ENCODE measurements at regions not wholly inside any gene's neighbourhood (a gene's known extent, or its start where the extent isn't known, plus 50 kb on each side); places are given as distances from the start of the nearest gene placed in this dataset.

- Mint-ChIP-seq H3K4me3 (ENCODE audit: unreplicated experiment) (no peak overlapping the region), H3K27ac (ENCODE audit: unreplicated experiment) (no peak overlapping the region), H3K36me3 (ENCODE audit: unreplicated experiment) (no peaks in the 10 kb centered on the region), H3K9me3 (ENCODE audit: unreplicated experiment) (no peaks in the 10 kb centered on the region), H3K4me1 (ENCODE audit: low read depth, unreplicated experiment) (no peaks in the 10 kb centered on the region), H3K27me3 (ENCODE audit: unreplicated experiment) (no peaks in the 10 kb centered on the region)
- no peak for DNase-seq
- no peak for TF ChIP-seq CTCF (IDR thresholded peaks at IDR 0.05; ENCODE audit: partially characterized antibody, unreplicated experiment)
These were observed 487.4 kb downstream of the NR2F2 start for GRCh38 chr15:96817900-96818299.

- H3K27ac Mint-ChIP-seq (ENCODE audit: unreplicated experiment): no peak overlapping the region
- H3K4me1 Mint-ChIP-seq (ENCODE audit: low read depth, unreplicated experiment): no peaks in the 10 kb centered on the region
- no peak overlapping the region for H3K4me3 Mint-ChIP-seq (ENCODE audit: unreplicated experiment)
- no peaks in the 10 kb centered on the region for H3K9me3 Mint-ChIP-seq (ENCODE audit: unreplicated experiment)
- no peaks in the 10 kb centered on the region for H3K36me3 Mint-ChIP-seq (ENCODE audit: unreplicated experiment)
- no peak for TF ChIP-seq CTCF (IDR thresholded peaks at IDR 0.05; ENCODE audit: partially characterized antibody, unreplicated experiment)
- no peaks in the 10 kb centered on the region for H3K27me3 Mint-ChIP-seq (ENCODE audit: unreplicated experiment)
- no peak for DNase-seq
These were observed 488.4 kb downstream of the NR2F2 start for GRCh38 chr15:96818861-96819260.

- no peaks in the 10 kb centered on the region for H3K27me3 Mint-ChIP-seq (ENCODE audit: unreplicated experiment)
- H3K36me3 Mint-ChIP-seq (ENCODE audit: unreplicated experiment): no peaks in the 10 kb centered on the region
- TF ChIP-seq CTCF (IDR thresholded peaks at IDR 0.05; ENCODE audit: partially characterized antibody, unreplicated experiment): no peak
- no peak overlapping the region for H3K4me3 Mint-ChIP-seq (ENCODE audit: unreplicated experiment)
- no peak overlapping the region for H3K27ac Mint-ChIP-seq (ENCODE audit: unreplicated experiment)
- H3K4me1 Mint-ChIP-seq (ENCODE audit: low read depth, unreplicated experiment): no peaks in the 10 kb centered on the region
- DNase-seq: no peak
- no peaks in the 10 kb centered on the region for H3K9me3 Mint-ChIP-seq (ENCODE audit: unreplicated experiment)
These were observed 497.5 kb downstream of the NR2F2 start for GRCh38 chr15:96827981-96828380.

- no peak overlapping the region for H3K27ac Mint-ChIP-seq (ENCODE audit: unreplicated experiment)
- peaks cover 1% of the 10 kb centered on the region for H3K9me3 Mint-ChIP-seq (ENCODE audit: unreplicated experiment)
- H3K4me1 Mint-ChIP-seq (ENCODE audit: low read depth, unreplicated experiment): no peaks in the 10 kb centered on the region
- no peak overlapping the region for H3K4me3 Mint-ChIP-seq (ENCODE audit: unreplicated experiment)
- H3K27me3 Mint-ChIP-seq (ENCODE audit: unreplicated experiment): no peaks in the 10 kb centered on the region
- no peak for TF ChIP-seq CTCF (IDR thresholded peaks at IDR 0.05; ENCODE audit: partially characterized antibody, unreplicated experiment)
- peaks cover 13% of the 10 kb centered on the region for H3K36me3 Mint-ChIP-seq (ENCODE audit: unreplicated experiment)
- DNase-seq: no peak
These were observed 506.9 kb downstream of the NR2F2 start for GRCh38 chr15:96837241-96837970.

- Mint-ChIP-seq H3K9me3 (ENCODE audit: unreplicated experiment) (peaks cover 1% of the 10 kb centered on the region), H3K4me1 (ENCODE audit: low read depth, unreplicated experiment) (no peaks in the 10 kb centered on the region), H3K36me3 (ENCODE audit: unreplicated experiment) (peaks cover 15% of the 10 kb centered on the region), H3K27ac (ENCODE audit: unreplicated experiment) (no peak overlapping the region), H3K4me3 (ENCODE audit: unreplicated experiment) (no peak overlapping the region), H3K27me3 (ENCODE audit: unreplicated experiment) (no peaks in the 10 kb centered on the region)
- no peak for DNase-seq
- no peak for TF ChIP-seq CTCF (IDR thresholded peaks at IDR 0.05; ENCODE audit: partially characterized antibody, unreplicated experiment)
These were observed 507.6 kb downstream of the NR2F2 start for GRCh38 chr15:96838081-96838480.

All from glutamatergic neuron (in vitro differentiated cells).